HCT116 (cell line): ENCODE measurements at regions not wholly inside any gene's neighbourhood (a gene's known extent, or its start where the extent isn't known, plus 50 kb on each side); places are given as distances from the start of the nearest gene placed in this dataset.

Experiments used
- ATAC-seq: fragments of 200-7000 bp; cut with Tn5 transposase; 2 replicates; pipeline ENCODE4 v1.9.1; 2020; ENCODE audit warnings: mild to moderate bottlenecking, moderate library complexity
- BruUV-seq: library from RNA; stranded (reverse); fragments of 400-500 nt; replicated peaks from 2 replicates; lab custom pipeline; 2021; lab: Mats Ljungman, UMichigan
- CTCF ChIA-PET: fragments of 300-600 bp; sonication (Branson Sonifier 250); formaldehyde crosslinking; loops from one replicate; lab custom pipeline; 2021; ENCODE audit warnings: antibody characterized with exemption; lab: Charles Lee
- POLR2A ChIA-PET: fragments of 300-600, 350-600 bp; sonication (Branson Sonifier 250); formaldehyde crosslinking; loops from one replicate; lab custom pipeline; 2021; ENCODE audit warnings: antibody characterized with exemption; lab: Charles Lee
- RAD21 ChIA-PET, 2 experiments: fragments of 300-600 bp; sonication (Branson Sonifier 250); formaldehyde crosslinking; loops; one replicate each; lab custom pipeline; 2023; ENCODE audit warnings: low total read pairs in 2 of 2; ENCODE audit not compliant: uncharacterized antibody in 2 of 2, unreplicated experiment in 2 of 2, low non-redundant PET in 1 of 2; lab: Charles Lee
- DNase-seq: peaks from one replicate; pipeline ENCODE4 v3.0.0-alpha.2; 2010; ENCODE audit warnings: low read depth, low spot score
- H2AFZ ChIP-seq: fragments of 200-600 bp; shearing (Covaris generic), sonication (generic); 2 replicates; pipeline ENCODE4 v1.6.1; 2017; ENCODE audit warnings: low read depth, mixed run types, mixed read lengths, antibody characterized with exemption, low read length; ENCODE audit not compliant: poor library complexity, severe bottlenecking
- H3K27ac ChIP-seq: 2 replicates; pipeline ENCODE4 v1.5.1; 2012; ENCODE audit warnings: low read depth, low read length
- H3K27me3 ChIP-seq: fragments of 200-600 bp; sonication (generic); 2 replicates; pipeline ENCODE4 v1.6.1; 2016; ENCODE audit warnings: mixed run types, low read length, mixed read lengths; ENCODE audit not compliant: insufficient read depth
- H3K36me3 ChIP-seq, 2 experiments: fragments of 200-500 bp in 1 of 2; fragments of 200-600 bp in 1 of 2; sonication (Bioruptor generic) in 1 of 2; sonication (generic) in 1 of 2; 2 replicates each; pipeline versions ENCODE4 v1.5.1 to v1.6.1; 2014 to 2016; ENCODE audit warnings: low read length in 2 of 2, inconsistent platforms in 1 of 2, mixed read lengths in 1 of 2, mixed run types in 1 of 2; ENCODE audit not compliant: insufficient read depth in 2 of 2, control insufficient read depth in 1 of 2
- H3K4me1 ChIP-seq, 2 experiments: fragments of 200-600 bp in 1 of 2; sonication (generic) in 1 of 2; 2 replicates each; pipeline versions ENCODE4 v1.5.1 to v1.6.1; 2012 to 2017; ENCODE audit warnings: low read length in 2 of 2, inconsistent platforms in 1 of 2, mild to moderate bottlenecking in 1 of 2, mixed read lengths in 1 of 2, mixed run types in 1 of 2, moderate library complexity in 1 of 2; ENCODE audit not compliant: insufficient read depth in 2 of 2, control insufficient read depth in 1 of 2
- H3K4me2 ChIP-seq: fragments of 200-600 bp; sonication (generic); 2 replicates; pipeline ENCODE4 v1.6.1; 2017; ENCODE audit warnings: mixed run types, low read length, mixed read lengths
- H3K4me3 ChIP-seq, 2 experiments: fragments of 200-600 bp in 1 of 2; sonication (generic) in 1 of 2; replicated peaks in 1 of 2; 2 replicates each; pipeline ENCODE4 v1.5.1; 2011 to 2016; ENCODE audit warnings: low read length in 2 of 2, control low read depth in 1 of 2, low read depth in 1 of 2, mild to moderate bottlenecking in 1 of 2, mixed read lengths in 1 of 2, mixed run types in 1 of 2
- H3K79me2 ChIP-seq: fragments of 200-600 bp; sonication (generic); 2 replicates; pipeline ENCODE4 v1.6.1; 2017; ENCODE audit warnings: mild to moderate bottlenecking, mixed run types, low read length, moderate library complexity, mixed read lengths; ENCODE audit not compliant: insufficient read depth
- H3K9ac ChIP-seq: fragments of 200-600 bp; sonication (generic); 2 replicates; pipeline ENCODE4 v1.6.1; 2016; ENCODE audit warnings: low read length, mixed read lengths
- H3K9me2 ChIP-seq: fragments of 200-600 bp; sonication (generic), shearing (Covaris generic); 2 replicates; pipeline ENCODE4 v1.6.1; 2017; ENCODE audit warnings: mixed run types, mild to moderate bottlenecking, moderate library complexity; ENCODE audit not compliant: insufficient read depth
- H3K9me3 ChIP-seq, 2 experiments: fragments of 200-500 bp in 1 of 2; fragments of 200-600 bp in 1 of 2; sonication (Bioruptor generic) in 1 of 2; sonication (generic) in 1 of 2; 2 replicates each; pipeline ENCODE4 v1.6.1; 2014 to 2017; ENCODE audit warnings: low read length in 2 of 2, mixed read lengths in 2 of 2, inconsistent platforms in 1 of 2, low read depth in 1 of 2, mild to moderate bottlenecking in 1 of 2, mixed run types in 1 of 2, moderate library complexity in 1 of 2; ENCODE audit not compliant: control insufficient read depth in 1 of 2, insufficient read depth in 1 of 2
- H4K20me1 ChIP-seq: fragments of 200-600 bp; sonication (generic), shearing (Covaris generic); 2 replicates; pipeline ENCODE4 v1.6.1; 2017; ENCODE audit warnings: mixed run types, mild to moderate bottlenecking, moderate library complexity; ENCODE audit not compliant: insufficient read depth
- ATF3 ChIP-seq: IDR thresholded peaks from 2 replicates; pipeline ENCODE4 v1.6.1; 2012
- CBX3 ChIP-seq: IDR thresholded peaks from 2 replicates; pipeline ENCODE4 v1.6.1; 2012; ENCODE audit warnings: low read depth
- CEBPB ChIP-seq: IDR thresholded peaks from 2 replicates; pipeline ENCODE4 v1.6.1; 2012; ENCODE audit warnings: low read depth
- CTCF ChIP-seq, 3 experiments: fragments of 200-600 bp in 1 of 3; sonication (generic) in 1 of 3; IDR thresholded peaks in 2 of 3; conservative IDR thresholded peaks in 1 of 3; 2 replicates each; pipeline ENCODE4 v1.5.1; 2012 to 2017; ENCODE audit warnings: low read depth in 2 of 3, low read length in 2 of 3, antibody characterized with exemption in 1 of 3, borderline replicate concordance in 1 of 3, control low read depth in 1 of 3, mild to moderate bottlenecking in 1 of 3, mixed read lengths in 1 of 3, mixed run types in 1 of 3, moderate library complexity in 1 of 3; ENCODE audit not compliant: insufficient read depth in 1 of 3
- ELF1 ChIP-seq: IDR thresholded peaks from 2 replicates; pipeline ENCODE4 v1.6.1; 2012; ENCODE audit warnings: low read depth, borderline replicate concordance
- EZH2 ChIP-seq: fragments of 200-600 bp; sonication (generic); IDR thresholded peaks from 2 replicates; pipeline ENCODE4 v1.6.1; 2017; ENCODE audit warnings: antibody characterized with exemption, mixed run types
- FOSL1 ChIP-seq: IDR thresholded peaks from 2 replicates; pipeline ENCODE4 v1.6.1; 2012; ENCODE audit warnings: low read depth
- JUND ChIP-seq: IDR thresholded peaks from 2 replicates; pipeline ENCODE4 v1.6.1; 2012
- MAX ChIP-seq: IDR thresholded peaks from 2 replicates; pipeline ENCODE4 v1.6.1; 2012
- POLR2AphosphoS5 ChIP-seq: IDR thresholded peaks from 2 replicates; pipeline ENCODE4 v1.6.1; 2011; ENCODE audit warnings: mild to moderate bottlenecking, low read depth, low read length, moderate library complexity
- REST ChIP-seq: IDR thresholded peaks from 2 replicates; pipeline ENCODE4 v1.6.1; 2012; ENCODE audit warnings: low read depth
- SIN3A ChIP-seq: IDR thresholded peaks from 2 replicates; pipeline ENCODE4 v1.6.1; 2012; ENCODE audit warnings: low read depth
- SRF ChIP-seq: IDR thresholded peaks from 2 replicates; pipeline ENCODE4 v1.6.1; 2012; ENCODE audit warnings: low read depth
- ZBTB33 ChIP-seq: IDR thresholded peaks from 2 replicates; pipeline ENCODE4 v1.6.1; 2011; ENCODE audit warnings: mild to moderate bottlenecking, low read length, moderate library complexity; ENCODE audit not compliant: insufficient replicate concordance; ENCODE audit errors: extremely low read depth
- ZFX ChIP-seq: fragments of 450-650 bp; IDR thresholded peaks from 2 replicates; pipeline ENCODE4 v1.6.1; 2017
- intact Hi-C: fragments of 100-400 bp; cut with micrococcal nuclease; formaldehyde crosslinking; loops from 2 replicates; pipeline ENCODE4 v1.10.0; 2022

GRCh38 chr5:97606531-97606930 lies 423.5 kb upstream of the RIOK2 start:
- Histone ChIP-seq H3K27me3 (no peaks in the 10 kb centered on the region), H3K36me3 (no peaks in the 10 kb centered on the region), H3K9me3 (no peaks in the 10 kb centered on the region), H2AFZ (no peak overlapping the region), H3K9ac (no peak overlapping the region), H3K4me1 (no peaks in the 10 kb centered on the region), H3K9me2 (no peaks in the 10 kb centered on the region), H3K4me2 (no peak overlapping the region), H4K20me1 (no peaks in the 10 kb centered on the region), H3K79me2 (no peaks in the 10 kb centered on the region), H3K27ac (no peak overlapping the region), H3K4me3 (no peak overlapping the region)
- DNase-seq = no peak
- intact Hi-C loops = no loop called here
- RAD21 ChIA-PET = no interaction called here
- TF ChIP-seq EZH2 = no peak
- no peak for TF ChIP-seq ELF1
- TF ChIP-seq SIN3A = no peak
- TF ChIP-seq MAX = no peak
- TF ChIP-seq FOSL1 = no peak
- no peak for TF ChIP-seq ATF3
- no peak for TF ChIP-seq CTCF (IDR thresholded peaks at IDR 0.05 in 2 of 3, conservative IDR thresholded peaks at IDR 0.05 in 1 of 3; ENCODE audit: borderline replicate concordance in 1 of 3, insufficient read depth in 1 of 3, low read depth in 2 of 3, low read length in 2 of 3)
- TF ChIP-seq JUND = no peak
- TF ChIP-seq ZBTB33 = no peak
- TF ChIP-seq CEBPB = no peak
- no peak for TF ChIP-seq POLR2AphosphoS5
- TF ChIP-seq REST = no peak
- TF ChIP-seq SRF = no peak
- TF ChIP-seq ZFX = no peak
- TF ChIP-seq CBX3 = no peak
- POLR2A ChIA-PET = no interaction called here
- CTCF ChIA-PET = no interaction called here
- ATAC-seq = no peak
- no TSS peak for BruUV-seq
